ENCODE measurements at regions not wholly inside any gene's neighbourhood (a gene's known extent, or its start where the extent isn't known, plus 50 kb on each side); places are given as distances from the start of the nearest gene placed in this dataset.

GRCh38 chr4:11801466-11802446 is 373.1 kb upstream of the HS3ST1 start:
- DNase-seq, result no peak

- no peak for DNase-seq
These were observed 370.5 kb upstream of the HS3ST1 start for GRCh38 chr4:11799196-11799595.

GRCh38 chr4:11791797-11792196 is 363.1 kb upstream of the HS3ST1 start:
- no peak for DNase-seq

DNA sequence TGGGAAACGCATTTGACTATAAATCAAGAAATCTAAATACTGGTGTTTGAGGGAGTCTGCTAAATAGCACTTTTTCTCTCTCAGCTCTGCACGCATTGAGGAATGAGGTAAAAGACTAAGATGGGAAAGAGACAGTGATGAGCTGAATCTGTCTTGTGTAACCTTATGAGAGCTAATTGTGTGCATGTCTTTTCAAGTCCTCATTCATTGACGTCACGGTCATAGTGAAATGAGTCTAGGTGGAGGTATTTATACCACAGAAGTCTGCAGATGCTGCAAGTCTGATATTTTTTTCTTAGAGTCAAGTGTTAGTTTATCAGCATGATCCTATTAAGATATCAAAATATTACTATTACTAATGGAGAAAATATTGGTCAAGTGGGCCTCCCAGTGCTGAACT is 361.5 kb upstream of the HS3ST1 start:
- no peak for DNase-seq

GRCh38 chr4:11783588-11783987 is 354.9 kb upstream of the HS3ST1 start:
- DNase-seq, result no peak

DNA sequence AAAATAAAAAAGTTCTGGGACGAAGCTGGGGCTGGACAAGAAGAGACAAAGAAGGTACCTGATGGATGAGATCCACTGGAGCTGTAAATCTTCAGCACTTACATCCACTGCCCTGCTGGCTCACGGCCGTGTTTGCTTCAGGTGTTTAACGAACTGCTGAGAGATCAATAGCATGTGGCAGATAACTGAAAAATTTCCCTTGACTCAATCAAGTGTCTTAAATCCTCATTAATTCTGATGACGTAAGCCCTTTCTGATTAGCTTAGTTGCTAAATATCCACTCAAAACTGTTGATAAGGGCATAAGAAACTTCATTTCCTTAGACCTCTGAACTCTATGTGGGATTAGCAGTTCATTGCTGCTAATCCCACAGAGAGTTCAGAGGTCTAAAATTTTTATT is 354.2 kb upstream of the HS3ST1 start:
- no peak for DNase-seq

- no peak for DNase-seq
These were observed 348.8 kb upstream of the HS3ST1 start for GRCh38 chr4:11777447-11777846.

DNA sequence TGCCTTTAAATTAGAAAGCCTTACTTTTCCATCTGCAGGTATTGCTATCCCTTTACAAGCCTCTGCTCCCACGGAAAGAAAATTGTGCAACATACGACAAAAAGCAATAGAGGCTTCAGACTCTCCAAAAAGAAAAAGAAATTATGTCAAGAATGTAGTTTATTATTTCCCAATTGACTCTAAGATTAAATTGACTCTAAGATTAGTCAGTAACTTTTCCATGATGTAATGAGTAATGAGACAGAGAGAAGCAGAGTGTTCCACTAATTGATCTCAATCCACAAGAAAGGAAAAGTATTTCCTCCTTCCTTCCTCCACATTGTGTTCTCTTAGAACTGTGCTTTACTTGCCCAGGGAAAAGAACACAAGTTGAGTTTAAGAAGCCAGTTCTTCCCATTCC is 345.7 kb upstream of the HS3ST1 start:
- DNase-seq, result no peak

DNA sequence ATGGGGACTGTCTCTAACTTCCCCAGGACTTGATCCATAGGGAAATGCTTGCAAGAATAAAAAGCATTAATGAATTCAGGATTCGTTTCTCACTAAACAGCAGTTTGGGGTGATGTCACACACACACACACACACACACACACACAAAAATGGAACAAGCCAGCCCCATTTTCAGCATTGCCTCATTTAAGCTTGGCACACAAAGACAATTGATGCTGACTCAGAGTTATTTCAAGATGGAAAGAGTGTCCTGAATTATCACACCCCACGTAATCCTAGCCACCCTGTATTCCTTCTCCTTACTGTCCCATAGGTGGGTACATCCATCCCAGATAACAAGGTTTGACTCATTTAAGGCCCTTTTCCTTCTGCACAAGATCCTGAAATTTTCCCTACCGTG is 345.1 kb upstream of the HS3ST1 start:
- DNase-seq, result no peak

GRCh38 chr4:11769434-11769833 is 340.7 kb upstream of the HS3ST1 start:
- DNase-seq, result no peak

DNA sequence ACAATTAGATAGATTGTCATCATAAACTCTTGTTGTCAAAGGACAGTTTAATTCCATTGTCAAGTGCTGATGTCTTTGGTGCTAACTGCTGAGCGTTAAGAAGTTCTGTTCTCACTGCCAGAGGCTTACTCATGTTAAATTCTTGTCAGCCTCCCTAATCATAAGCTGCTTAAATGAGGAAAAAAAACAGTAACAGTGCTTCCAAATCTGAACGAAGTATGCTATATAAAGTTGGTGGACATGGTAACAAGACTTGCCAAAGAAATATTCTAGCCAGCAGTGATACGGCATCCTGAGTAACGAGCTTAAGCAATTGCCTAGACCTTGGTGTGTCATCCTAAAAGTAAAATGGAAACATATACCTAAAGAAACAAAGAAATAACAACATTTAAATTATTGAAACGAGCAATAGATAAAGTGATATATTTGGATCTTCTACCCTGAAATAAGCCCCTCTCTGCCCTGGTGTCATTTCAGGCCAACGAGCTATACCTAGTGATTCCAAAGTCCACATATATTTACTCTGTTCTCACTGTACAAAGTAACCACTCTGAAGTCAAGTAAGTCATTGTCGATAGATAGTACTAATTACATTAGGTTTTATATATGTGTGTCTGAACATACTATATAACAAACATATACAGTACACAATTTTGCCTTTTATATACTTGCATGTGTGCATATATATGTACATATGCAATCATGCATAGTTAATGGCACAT is 339.7 kb upstream of the HS3ST1 start:
- DNase-seq, result no peak

- no peak for DNase-seq
These were observed 337.3 kb upstream of the HS3ST1 start for GRCh38 chr4:11765849-11766453.

DNA sequence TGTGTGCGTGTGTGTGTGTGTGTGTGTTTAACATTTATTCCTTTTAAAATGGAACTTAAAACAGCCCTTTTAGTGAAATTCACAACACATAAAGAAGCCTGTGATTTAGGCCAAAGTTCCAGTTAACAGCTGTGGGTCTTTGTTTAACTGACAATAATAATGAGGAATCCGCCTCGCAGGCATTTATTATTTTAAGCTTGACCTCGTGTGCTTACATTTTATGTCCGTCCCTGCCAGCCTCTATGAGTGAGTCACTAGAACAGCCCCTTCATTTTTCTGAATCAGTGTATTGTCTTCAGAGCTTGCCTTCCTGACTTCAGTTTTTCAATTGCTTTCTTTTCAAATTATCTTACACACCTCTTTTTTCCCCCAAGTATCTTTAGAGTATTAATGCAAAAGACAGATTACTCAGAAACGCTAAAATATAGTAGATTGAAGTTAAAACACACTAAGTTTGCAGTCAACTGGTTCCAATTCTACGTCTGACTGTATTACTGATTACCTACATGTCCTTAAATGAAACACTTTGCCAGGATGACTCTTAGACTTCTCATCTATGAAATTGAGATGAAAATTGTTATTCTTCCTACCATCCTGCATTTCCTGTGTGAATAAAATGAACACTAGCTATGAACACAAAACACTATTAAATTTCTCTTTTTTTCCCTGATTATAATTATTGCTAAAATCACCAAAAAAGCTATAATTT is 319.6 kb upstream of the HS3ST1 start:
- DNase-seq, result no peak

DNA sequence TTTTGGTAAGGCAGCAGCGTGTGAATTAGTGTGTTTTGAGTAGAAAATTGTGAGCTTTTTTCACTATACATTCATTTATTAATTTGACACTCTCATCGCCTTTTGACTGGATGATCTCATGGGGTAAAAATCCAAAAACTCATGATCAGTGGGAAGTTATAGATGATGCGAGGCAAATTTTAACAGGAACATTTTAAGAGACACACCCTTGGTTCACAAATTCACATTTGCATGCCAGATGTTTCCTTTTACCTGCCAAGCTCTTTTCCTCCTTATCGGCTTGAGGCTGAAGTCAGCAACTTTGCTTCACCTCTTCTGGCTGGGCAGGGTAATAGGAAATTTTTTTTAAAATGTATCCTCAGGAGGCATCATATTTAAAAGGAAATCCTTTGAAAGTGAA is 318.0 kb upstream of the HS3ST1 start:
- no peak for DNase-seq

- DNase-seq, result no peak
These were observed 315.3 kb upstream of the HS3ST1 start for GRCh38 chr4:11743976-11744375.

DNA sequence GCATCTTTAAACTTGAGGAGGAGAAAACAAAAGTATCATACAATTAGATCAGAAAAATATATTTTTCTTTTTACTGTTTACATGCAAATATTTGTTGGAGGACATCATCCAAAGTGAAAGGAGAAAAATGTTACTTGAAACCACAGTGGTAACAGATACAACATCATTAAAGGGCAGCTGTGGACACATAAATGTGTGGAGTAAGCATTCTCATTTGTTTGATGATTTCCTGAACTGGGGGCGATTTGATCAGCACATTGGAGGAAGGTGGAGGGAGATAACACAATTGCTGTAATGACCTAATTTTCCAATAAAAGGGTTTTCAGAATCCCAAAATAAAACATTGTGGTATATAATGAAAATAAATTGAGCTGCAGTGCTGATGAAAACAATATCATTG is 314.5 kb upstream of the HS3ST1 start:
- no peak for DNase-seq

GRCh38 chr4:11741190-11741652 is 312.5 kb upstream of the HS3ST1 start:
- DNase-seq, result no peak

GRCh38 chr4:11739992-11740391 is 311.3 kb upstream of the HS3ST1 start:
- DNase-seq, result no peak

DNA sequence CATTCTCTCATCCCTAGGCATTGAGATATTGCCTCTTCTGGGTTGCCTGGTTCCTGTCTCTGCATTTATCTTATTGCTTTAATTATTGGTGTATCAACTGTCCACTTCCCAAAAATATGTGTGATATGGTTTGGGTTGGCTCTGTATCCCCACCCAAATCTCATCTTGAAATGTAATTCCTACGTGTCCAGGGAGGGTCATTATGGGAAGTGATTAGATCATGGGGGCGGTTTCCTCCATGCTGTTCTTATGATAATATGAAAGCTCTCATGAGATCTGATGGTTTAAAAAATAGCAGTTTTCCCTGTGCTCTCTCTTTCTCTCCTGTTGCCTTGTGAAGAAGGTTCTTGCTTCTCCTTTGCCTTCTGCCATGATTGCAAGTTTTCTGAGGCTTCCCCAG is 308.3 kb upstream of the HS3ST1 start:
- DNase-seq, result no peak

DNA sequence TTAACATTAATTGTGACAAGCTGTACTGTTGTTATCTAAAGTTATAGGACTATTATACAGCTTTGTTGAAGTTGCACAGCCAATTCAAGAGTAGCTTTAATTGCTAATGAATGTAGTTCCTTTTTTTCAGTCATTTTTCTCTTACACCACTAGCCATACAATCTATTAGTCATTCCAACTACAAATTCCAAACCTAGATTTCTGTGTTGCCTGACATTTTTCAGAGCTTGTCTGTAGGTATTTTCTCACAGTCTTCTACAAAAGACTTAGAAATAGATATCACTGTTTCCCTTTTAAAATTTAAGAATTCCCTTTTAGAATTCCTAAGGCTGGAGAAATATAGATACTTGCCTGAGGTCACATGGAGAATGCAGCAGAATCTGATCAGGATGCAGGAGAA is 307.0 kb upstream of the HS3ST1 start:
- no peak for DNase-seq

GRCh38 chr4:11732155-11732554 is 303.5 kb upstream of the HS3ST1 start:
- DNase-seq, result no peak

DNA sequence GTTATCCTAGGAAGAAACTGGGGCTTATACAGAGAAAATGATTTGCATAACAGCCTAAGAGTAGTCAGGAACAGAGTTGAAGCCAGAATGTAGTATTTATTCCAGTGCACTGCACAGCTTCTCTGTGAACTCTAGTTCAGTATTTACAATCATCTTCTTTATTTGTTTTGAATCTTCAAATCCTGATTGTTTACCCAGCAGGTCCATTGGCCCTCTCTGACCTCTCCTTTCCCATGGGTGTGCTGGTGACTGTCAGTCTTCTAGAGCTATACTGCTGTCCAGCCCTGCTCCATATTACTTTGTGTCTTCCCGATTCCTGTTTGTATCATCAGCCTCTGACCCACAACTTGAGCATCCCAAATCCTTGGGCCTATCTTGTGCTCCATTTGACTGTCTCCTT is 301.9 kb upstream of the HS3ST1 start:
- no peak for DNase-seq

DNA sequence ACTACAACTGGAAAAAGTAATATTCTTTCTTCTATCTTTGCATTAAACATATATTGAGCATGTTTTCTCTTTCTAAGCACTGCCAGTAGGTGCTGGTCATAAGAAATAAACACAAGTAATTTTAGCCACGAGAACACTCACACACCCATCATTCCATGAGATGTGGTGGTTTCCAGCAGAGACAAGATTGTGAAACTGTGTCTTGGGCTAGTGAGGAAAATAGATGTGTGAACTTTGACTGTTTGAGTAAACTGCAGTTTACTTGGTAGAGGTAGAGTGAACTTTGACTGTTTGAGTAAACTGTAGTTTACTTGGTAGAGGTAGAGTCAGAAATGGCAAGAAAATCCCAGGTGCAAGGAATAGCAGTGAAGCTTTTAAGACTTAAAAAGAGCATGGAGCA is 300.9 kb upstream of the HS3ST1 start:
- DNase-seq, result no peak

Measured in NCI-H187 treated with DMSO at 0.1 percent for 48 hours (cell line).